Lower leg skin (tissue), 3 donors: ENCODE measurements at regions not wholly inside any gene's neighbourhood (a gene's known extent, or its start where the extent isn't known, plus 50 kb on each side); places are given as distances from the start of the nearest gene placed in this dataset.

Experiments used
- CTCF ChIP-seq, 3 donors: fragments of 450-650 bp; IDR thresholded peaks; one replicate each; pipeline ENCODE4 v1.5.1; 2016; ENCODE audit warnings: antibody characterized with exemption in 3 of 3, mild to moderate bottlenecking in 3 of 3, moderate library complexity in 2 of 3
- POLR2A ChIP-seq, 2 donors: fragments of 450-650 bp; IDR thresholded peaks; one replicate each; pipeline ENCODE4 v1.6.1; 2016 to 2017; ENCODE audit warnings: antibody characterized with exemption in 2 of 2, mild to moderate bottlenecking in 1 of 2, moderate library complexity in 1 of 2

- TF ChIP-seq CTCF (IDR thresholded peaks at IDR 0.05) (no peak), POLR2A (IDR thresholded peaks at IDR 0.05) (no peak)
These were observed 596.0 kb downstream of the XPNPEP1 start for GRCh38 chr10:109327266-109327665.
